ENCODE measurements at regions not wholly inside any gene's neighbourhood (a gene's known extent, or its start where the extent isn't known, plus 50 kb on each side); places are given as distances from the start of the nearest gene placed in this dataset.
"Not testable (repeated sequence)": the region's sequence is repeated elsewhere in the genome, so short reads cannot be mapped to it uniquely, and the experiment has no call there.

DNA sequence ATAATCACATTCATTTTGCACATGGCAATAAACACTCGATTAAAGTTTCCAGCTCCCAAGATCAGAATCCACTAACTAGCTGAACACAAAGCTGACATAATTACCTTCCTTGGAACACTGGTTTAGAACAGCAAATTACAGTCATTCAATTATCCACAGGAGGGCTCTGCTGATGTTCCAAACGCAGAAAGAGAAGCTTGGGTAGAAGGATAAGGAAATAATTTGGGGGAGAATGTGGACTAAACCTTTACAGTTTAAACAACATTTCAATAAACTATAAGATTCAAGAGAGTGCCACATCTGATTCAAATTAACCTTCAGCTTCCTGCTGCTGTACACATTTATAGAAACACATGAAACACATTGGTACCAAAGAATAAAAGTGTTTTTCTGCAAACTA lies 67.8 kb upstream of the ARL4C start:
- DNase-seq (ENCODE audit: low read depth in 3 of 3), result no peak

DNA sequence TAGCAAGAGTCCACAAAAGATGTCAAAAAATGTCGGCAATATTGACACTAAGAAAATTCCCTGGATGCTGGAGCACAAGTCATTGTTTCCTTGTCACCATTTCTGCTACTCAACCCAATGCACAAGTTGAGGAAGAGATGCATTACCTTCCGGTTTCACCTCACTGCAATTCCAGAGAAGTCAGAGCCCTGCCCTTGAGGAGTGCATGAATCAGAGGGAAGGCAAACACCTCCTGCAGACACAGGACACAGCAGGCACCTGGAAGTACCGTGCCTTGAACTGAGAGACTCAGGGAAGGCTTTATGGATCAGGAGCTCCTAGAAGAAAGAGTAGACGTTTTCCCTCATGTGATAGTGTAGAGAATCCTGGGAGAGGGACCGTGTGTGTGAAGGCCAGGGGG lies 62.7 kb upstream of the ARL4C start:
- no peak for DNase-seq (ENCODE audit: low read depth in 3 of 3)

DNA sequence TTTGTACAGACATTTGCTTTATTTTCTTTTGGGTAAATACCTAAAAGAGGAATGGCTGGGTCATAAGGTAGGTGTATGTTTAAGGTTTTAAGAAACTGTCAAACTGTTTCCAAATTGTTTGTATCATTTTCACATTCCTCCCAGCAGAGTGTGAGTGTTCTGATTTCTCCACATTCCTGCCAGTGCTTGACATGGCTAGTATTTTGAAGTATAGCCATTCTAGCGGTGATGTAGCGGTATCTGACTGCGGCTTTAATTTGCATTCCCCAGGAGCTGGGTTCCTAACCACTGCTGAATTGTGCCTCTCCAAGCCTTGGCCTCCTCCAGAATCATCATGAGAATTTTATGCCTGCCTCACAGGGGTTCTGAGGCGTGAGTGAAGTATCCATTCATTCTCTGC lies 61.8 kb upstream of the ARL4C start:
- no peak for DNase-seq (ENCODE audit: low read depth in 3 of 3)

DNA sequence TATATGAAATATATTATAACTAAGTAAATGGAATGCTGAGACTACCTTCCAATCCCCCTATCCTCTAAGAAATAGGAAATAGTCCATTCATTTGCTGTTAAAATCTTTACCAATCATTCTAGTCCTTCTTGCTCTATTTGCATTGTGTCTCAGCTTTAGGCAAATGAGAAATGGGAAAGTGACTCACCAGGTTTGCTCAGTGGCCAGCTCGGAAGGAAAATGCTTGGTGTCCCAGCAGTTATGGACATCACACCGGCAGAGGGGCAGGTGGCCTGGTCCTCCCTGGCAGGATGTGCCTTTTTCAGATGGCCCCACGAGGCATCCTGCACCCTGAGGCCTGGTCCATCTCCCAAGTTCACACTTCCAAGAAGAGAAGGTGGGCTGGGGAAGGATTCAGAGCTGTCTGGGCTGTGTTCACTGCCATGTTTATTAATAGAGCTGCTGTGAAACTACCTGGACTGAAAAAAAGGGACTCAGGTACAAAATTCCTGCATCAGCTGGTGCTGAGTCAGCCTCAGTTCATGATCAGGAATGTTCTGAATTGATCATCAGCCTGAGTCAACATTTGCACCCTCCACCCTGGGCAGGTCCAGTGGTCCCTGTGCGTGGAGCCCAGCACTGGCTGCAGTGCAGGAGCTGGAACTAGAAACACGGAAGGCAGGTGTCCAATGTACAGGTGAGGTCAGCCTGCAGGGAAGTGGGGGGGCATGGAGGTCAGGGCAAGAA lies 60.1 kb upstream of the ARL4C start:
- no peak for DNase-seq (ENCODE audit: low read depth in 3 of 3)

DNA sequence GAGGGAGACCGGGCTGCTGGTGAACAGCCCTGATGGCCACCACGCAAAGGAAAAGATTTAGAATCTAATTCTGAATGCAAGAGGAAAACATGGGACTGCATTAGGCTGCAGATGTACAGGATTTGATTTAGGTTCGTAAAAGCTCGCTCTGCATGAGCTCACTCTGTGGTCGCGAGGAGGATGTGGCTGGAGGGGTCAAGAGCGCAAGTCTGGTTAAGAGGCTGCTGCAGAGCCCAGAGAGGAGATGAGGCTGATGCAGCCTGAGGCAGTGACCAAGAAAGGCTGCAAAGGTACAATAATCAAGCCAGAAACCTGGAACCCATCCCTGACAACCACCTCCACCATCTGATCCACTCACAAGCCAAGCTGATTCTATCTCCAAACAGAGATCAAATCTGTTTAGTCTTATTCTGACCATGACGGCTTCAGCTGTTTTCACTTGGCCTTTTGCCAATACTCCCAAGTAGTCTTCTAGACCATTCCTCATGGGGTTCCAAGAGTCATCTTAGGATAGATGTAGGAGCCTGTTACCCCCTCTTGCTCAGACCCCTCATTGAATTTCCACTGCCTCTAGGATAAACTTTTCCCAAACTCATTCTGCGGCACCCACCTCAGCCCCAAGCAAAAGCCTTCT lies 58.9 kb upstream of the ARL4C start:
- no peak for DNase-seq (ENCODE audit: low read depth in 3 of 3)

DNA sequence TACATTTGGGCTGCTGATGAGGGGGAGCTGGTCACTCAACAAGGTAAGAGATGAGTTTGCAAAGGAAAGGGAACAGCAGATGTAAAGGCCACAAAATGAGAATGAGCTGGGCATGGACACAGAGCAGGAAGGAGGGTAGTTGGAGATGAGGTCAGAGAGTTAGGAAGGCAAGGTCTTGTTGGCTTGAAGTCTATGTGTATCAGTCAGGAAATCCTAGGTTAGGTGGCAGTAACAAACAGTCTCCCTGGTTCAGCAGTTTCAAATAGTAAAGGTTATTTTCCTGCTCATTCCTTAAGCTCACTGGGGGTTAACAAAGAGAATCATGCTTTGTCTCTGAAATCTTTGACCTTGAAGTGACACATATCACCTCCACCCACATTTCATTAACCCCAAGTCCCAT lies 58.3 kb upstream of the ARL4C start:
- DNase-seq (ENCODE audit: low read depth in 3 of 3), result no peak

DNA sequence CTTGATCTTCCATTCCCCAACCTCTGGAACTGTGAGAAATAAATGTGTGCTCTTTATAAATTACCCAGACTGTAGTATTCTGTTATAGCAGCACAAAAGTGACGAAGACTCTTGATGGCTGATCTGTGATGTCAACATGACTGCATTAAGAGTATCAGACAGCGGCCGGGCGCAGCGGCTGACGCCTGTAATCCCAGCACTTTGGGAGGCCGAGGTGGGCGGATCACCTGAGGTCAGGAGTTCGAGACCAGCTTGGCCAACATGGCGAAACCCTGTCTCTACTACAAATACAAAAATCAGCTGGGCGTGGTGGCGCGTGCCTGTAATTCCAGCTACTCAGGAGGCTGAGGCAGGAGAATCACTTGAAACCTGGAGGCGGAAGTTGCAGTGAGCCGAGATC lies 56.3 kb upstream of the ARL4C start:
- not testable (repeated sequence) for DNase-seq (ENCODE audit: low read depth in 3 of 3)

DNA sequence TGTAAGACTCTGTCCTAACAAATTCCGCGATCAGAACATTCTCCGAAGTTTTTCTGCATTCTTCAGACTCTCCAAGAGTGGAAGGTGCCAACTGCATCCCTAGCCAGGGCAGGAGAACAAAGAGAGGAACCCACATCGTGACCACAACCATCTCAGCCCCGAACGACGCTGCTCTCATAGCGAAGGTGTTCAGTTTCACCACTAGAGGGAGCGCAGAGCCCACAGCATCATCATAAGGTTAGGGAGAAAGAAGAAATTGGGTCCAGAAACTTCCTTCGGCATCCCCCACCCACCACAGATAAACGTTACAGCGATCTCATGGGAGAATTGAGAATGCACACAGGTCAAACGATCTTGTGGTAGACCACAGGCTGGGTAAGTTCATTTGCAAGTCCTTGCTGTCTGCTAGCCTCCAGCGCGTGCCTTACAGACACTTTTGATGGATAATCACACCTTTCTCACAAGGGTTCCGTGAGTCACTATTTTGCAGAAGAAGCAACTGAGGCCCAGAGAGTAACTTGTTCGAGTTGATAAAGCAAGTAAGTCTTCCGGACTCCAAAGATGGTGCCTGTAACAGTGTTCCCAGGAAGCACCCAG lies 53.7 kb upstream of the ARL4C start:
- DNase-seq (ENCODE audit: low read depth in 3 of 3), result peak; percentile 11 to 40 (median 38)

DNA sequence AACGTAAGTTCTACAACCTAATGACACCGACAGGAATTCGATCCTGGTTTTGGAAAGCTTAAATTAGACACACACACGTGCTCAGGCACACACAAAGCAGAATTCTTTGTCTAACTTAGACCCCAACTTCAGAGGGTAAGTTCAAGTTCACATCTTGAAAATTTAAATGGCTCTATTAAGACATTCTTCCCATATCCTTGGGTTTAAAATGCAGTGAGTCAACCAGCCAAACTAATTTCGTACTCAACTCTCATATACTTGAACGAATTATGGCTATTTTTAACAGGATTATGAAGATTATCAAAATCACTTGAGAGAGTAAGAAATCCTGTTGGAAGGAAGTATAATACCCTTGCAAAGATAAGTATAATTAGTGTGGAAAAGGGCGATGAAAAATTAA lies 53.2 kb upstream of the ARL4C start:
- no peak for DNase-seq (ENCODE audit: low read depth in 3 of 3)

DNA sequence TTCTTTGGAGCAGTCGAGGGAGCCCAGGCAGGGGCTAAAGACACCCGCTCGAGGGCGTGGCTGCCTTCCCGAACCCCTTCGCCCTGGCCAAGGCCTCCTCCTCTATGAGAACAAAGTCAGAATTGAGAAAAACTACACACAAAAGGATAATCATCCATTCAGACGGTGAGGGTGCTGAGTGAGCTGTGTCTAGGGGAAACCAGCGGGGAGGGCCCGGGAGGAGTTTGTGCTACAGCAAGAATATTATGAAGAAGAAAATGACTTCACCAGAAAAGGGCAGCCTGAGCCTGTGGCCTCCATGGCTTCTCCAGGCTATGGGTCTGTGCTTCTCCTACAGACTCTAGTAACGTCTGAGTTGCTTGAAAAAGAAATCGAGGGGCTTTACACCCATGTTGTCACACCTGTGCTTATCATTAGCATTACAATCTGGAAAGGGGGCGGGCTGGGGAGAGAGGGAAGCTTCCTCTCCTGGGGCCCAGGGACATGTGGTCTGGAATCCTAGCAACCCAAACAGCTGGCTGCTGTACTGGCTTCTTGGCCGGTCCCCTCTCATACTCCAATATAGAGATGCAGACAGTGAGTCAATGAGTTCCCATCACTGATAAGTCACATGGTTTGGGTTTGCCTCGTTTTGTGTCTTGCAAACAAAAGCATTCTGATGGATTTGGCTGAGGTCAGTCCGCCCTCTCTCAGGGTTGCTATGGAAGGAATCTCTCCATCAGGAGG lies 52.0 kb upstream of the ARL4C start:
- no peak for DNase-seq (ENCODE audit: low read depth in 3 of 3)

DNA sequence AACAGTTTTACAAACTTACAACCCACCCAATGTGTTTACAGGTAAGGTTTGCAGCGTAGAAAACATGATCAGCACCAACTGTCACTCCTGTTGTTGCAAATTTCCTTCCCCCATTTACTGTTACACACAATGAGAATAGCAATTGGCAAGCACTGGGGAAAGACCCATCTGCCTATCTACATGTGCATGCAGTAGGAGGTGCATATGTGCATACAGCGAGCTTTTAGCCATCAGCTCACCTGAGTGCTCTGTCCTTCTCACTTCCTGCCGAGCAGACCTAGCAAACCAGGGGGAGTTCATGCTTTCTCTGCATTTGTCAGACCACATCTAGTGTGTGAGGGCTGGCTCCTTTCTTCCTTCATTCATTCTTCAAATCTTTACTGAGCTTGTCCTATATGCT lies 49.9 kb upstream of the ARL4C start:
- DNase-seq (ENCODE audit: low read depth in 3 of 3), result no peak

Measured in stimulated activated CD4-positive, alpha-beta T cell treated with anti-CD3 and anti-CD28 coated beads, TNF-alpha, amount 100 ng/mL, for 48 hours (primary cell).